NCI-H2196 treated with DMSO at 0.1 percent for 48 hours (cell line): ENCODE measurements at regions not wholly inside any gene's neighbourhood (a gene's known extent, or its start where the extent isn't known, plus 50 kb on each side); places are given as distances from the start of the nearest gene placed in this dataset.
"Not testable (repeated sequence)": the region's sequence is repeated elsewhere in the genome, so short reads cannot be mapped to it uniquely, and the experiment has no call there.

Experiments
- DNase-seq: peaks from one replicate; lab custom pipeline; 2025; ENCODE audit not compliant: unreplicated experiment; lab: John Stamatoyannopoulos, UW

DNA sequence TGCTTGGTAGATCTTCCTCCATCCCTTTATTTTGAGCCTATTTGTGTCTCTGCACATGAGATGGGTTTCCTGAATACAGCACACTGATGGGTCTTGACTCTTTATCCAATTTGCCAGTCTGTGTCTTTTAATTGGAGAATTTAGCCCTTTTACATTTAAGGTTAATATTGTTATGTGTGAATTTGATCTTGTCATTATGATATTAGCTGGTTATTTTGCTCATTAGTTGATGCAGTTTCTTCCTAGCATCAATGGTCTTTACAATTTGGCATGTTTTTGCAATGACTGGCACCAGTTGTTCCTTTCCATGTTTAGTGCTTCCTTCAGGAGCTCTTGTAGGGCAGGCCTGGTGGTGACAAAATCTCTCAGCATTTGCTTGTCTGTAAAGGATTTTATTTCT is 72.4 kb downstream of the HNRNPD start:
- not testable (repeated sequence) for DNase-seq

DNA sequence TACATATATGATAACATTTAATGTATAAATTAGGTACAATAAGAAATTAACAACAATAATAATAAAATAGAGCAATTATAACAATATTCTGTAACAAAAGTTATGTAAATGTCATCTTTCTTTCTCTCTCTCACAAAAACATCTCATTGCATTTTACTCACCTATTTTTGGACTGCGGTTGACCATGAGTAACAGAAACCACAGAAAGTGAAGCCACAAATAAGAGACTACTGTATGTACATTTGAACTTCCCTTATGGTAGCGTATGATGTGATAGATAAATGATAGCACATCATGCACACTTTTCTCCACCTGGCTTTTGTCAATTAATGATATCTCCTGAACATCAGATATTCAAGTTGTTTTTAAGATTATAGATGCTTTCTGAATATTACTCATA is 80.5 kb downstream of the HNRNPD start:
- no peak for DNase-seq

- DNase-seq, result no peak
These were observed 86.1 kb downstream of the HNRNPD start for GRCh38 chr4:82287720-82288119.

DNA sequence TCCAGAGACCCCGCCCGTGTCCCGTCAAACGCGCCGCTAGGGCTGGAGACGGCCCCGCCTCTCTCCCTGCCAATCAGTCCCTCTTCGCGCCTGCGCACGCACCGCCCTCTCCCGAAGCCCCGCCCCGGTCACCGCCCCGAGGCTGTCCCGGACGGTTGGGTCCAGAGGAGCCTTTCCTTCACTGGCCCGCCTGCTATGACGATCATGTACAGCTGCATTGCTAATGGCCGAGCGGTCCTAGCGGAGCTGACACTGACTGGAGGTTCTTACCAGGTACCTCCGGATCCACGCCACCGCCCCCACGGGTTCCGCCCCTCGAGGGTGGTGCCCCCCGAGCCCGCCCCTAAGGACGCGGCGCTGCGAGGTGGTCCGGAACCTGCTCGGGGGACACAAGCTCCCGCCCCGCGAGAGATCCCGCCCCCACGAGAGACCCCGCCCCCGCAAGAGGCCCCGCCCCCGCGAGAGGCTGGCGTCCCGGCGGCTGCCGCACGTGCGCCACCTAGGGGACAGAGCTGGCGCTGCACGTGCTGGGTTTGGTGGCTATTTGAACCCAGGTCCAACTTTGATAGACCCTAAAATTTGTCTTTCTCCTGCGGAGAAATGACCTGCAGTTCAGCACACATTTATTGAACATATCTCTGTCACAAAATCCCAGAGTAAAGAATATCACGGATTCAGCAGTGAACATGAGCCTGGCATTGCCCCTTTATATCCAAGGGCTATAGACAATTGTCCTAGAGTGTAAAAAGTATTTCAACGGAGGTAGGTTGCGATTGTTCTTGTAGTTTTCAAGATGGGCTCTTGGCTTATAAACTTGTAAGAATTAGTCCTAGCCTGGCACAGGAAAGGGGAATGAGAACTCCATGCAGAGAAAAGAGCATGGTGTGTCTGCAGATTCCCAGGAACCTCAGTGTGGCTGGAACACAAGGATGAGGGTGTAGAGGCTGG is 88.7 kb downstream of the HNRNPD start:
- DNase-seq, result peak; percentile 91

DNA sequence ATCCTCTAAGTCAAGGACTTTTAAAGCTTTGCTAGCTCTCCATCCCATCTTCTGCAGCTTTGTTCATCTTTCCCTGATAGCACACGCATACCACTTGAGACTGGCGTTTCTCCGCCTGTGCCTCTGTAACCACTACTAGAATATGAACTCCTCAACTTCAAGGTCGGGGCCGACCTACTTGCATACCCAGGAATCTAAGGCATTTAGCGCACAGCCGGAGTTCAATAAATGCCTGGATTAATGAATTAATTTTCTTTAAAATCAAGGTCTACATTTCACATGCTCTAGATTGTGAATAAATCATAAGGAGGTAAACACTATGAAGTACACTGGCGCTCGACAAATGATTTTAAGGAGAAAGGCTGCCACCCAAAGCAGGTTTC is 89.3 kb downstream of the HNRNPD start:
- DNase-seq, result no peak

DNA sequence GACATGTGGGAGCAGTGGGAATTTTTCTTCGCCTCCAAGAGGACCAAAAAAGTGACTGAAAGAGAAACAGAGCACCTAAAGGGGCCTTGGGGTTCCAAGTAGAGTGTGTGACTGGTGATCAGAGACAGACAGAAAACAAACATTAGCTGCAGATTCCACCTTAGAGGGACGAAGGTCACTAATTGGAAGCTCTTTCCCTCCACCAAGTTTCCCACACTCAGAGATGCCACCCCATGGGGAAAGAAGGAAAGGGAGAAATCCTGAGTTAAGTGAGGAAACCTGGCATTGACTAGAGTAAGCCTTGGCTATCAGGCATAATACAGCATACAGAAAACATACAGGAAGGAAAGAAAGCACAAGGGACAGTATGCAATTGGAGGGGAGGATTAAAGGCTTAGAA is 90.9 kb downstream of the HNRNPD start:
- no peak for DNase-seq

- not testable (repeated sequence) for DNase-seq
These were observed 94.2 kb downstream of the HNRNPD start for GRCh38 chr4:82279550-82279949.

DNA sequence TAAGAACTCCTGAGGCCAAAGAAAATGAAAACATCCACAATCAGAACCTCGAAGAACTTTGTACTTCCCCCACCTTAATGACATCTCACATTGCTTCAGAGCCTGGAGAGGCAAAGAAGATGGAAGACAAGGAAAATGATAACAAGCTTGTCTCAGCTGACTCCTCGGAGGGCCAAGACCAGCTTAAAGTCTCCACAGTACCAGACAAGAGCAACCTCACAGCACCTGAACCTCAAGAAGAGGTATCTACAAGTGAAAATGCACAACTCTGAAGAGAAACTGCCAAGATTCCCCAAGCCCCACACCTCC is 97.5 kb downstream of the HNRNPD start:
- DNase-seq, result no peak

GRCh38 chr4:82275431-82276331 is 98.1 kb downstream of the HNRNPD start:
- no peak for DNase-seq

DNA sequence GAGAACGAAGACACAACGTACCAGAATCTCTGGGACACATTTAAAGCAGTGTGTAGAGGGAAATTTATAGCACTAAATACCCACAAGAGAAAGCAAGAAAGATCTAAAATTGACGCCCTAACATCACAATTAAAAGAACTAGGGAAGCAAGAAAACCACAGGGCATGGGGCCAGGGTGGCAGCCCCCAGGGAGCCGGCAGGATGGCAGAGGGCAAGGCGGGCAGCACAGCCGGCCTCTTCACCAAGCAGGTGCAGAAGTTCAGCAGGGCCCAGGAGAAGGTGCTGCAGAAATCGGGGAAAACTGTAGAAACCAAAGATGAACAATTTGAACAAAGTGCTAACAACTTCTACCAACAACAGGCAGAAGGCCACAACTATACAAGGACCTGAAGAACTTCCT is 99.1 kb downstream of the HNRNPD start:
- DNase-seq, result not testable (repeated sequence)

DNA sequence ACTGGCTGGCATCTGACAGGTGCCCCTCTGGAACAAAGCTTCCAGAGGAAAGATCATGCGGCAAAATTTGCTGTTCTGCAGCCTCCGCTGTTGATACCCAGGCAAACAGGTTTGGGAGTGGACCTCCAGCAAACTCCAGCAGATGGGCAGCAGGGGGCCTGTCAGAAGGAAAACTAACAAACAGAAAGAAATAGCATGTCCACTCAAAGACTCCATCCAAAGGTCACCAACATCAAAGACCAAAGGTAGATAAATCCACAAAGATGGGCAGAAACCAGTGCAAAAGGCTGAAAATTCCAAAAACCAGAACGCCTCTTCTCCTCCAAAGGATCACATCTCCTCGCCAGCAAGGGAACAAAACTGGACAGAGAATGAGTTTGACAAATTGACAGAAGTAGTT is 101.3 kb downstream of the HNRNPD start:
- DNase-seq, result not testable (repeated sequence)

DNA sequence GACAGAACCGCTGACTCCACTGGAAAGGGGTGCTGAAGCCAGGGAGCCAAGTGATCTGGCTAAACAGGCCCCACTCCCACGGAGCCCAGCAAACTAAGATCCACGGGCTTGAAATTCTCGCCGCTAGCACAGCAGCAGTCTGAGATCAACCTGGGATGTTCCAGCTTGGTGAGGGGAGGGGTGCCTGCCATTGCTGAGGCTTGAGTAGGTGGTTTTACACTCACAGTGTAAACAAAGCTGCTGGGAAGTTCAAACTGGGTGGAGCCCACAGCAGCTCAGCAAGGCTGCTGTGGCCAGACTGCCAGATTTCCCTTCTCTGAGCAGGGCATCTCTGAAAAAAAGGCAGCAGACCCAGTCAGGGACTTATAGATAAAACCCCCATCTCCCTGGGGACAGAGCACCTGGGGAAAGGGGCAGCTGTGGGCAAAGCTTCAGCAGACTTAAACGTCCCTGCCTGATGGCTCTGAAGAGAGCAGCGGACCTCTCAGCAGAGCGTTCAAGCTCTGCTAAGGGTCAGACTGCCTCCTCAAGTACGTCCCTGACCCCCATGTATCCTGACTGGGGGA is 101.8 kb downstream of the HNRNPD start:
- not testable (repeated sequence) for DNase-seq

- DNase-seq, result no peak
These were observed 105.0 kb downstream of the HNRNPD start for GRCh38 chr4:82268826-82269193.

- DNase-seq, result peak; percentile 5
These were observed 105.6 kb downstream of the HNRNPD start for GRCh38 chr4:82268050-82268825.

- DNase-seq, result no peak
These were observed 106.3 kb downstream of the HNRNPD start for GRCh38 chr4:82267506-82267905.

- no peak for DNase-seq
These were observed 107.4 kb downstream of the HNRNPD start for GRCh38 chr4:82266345-82266744.

- DNase-seq, result no peak
These were observed 112.7 kb downstream of the HNRNPD start for GRCh38 chr4:82261084-82261483.

- no peak for DNase-seq
These were observed 113.2 kb downstream of the HNRNPD start for GRCh38 chr4:82260632-82261031.

GRCh38 chr4:82256718-82257117 is 117.1 kb downstream of the HNRNPD start:
- DNase-seq, result no peak

DNA sequence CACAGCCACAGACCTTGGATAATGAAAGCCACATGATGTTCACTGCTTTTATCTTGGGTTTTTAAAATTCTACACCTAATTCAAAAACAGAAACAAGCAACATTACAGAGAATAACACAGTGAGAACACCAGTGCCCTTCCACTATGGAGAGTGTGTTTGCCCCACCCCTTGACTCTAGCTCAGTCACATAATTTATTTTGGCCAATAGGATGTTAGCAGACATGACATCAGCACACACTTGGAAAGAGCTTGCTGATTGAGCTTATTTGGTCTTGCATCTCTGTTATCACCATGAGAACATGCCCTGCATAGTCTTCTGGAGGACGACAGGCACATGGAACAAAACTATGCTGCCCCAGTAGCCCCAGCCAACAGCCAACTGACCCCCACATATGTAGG is 118.1 kb downstream of the HNRNPD start:
- DNase-seq, result no peak
